Retinal pigment epithelial cell (primary cell): ENCODE measurements at regions not wholly inside any gene's neighbourhood (a gene's known extent, or its start where the extent isn't known, plus 50 kb on each side); places are given as distances from the start of the nearest gene placed in this dataset.

ENCODE experiments used
- DNase-seq: peaks from one replicate; pipeline ENCODE4 v3.0.0-alpha.2; 2010; ENCODE audit warnings: low read depth
- H3K4me3 ChIP-seq: 2 replicates; pipeline ENCODE4 v1.5.1; 2011; ENCODE audit warnings: mild to moderate bottlenecking, low read length, control low read depth, moderate library complexity
- CTCF ChIP-seq: conservative IDR thresholded peaks from 2 replicates; pipeline ENCODE4 v1.5.1; 2011; ENCODE audit warnings: low read depth, low read length, control low read depth, inconsistent platforms

GRCh38 chr2:163264341-163264740 lies 425.8 kb upstream of the KCNH7 start:
- no peak for TF ChIP-seq CTCF
- no peak for DNase-seq
- H3K4me3 ChIP-seq = no peak overlapping the region

GRCh38 chr2:163259489-163259888 lies 420.9 kb upstream of the KCNH7 start:
- H3K4me3 ChIP-seq = no peak overlapping the region
- no peak for DNase-seq
- TF ChIP-seq CTCF = no peak

- no peak for TF ChIP-seq CTCF
- no peak overlapping the region for H3K4me3 ChIP-seq
- no peak for DNase-seq
Measured at GRCh38 chr2:163255086-163255485, 416.5 kb upstream of the KCNH7 start.

- no peak for TF ChIP-seq CTCF
- H3K4me3 ChIP-seq = no peak overlapping the region
- no peak for DNase-seq
Measured at GRCh38 chr2:163253621-163254285, 415.2 kb upstream of the KCNH7 start.

GRCh38 chr2:163252199-163252598 lies 413.6 kb upstream of the KCNH7 start:
- no peak for TF ChIP-seq CTCF
- no peak overlapping the region for H3K4me3 ChIP-seq
- no peak for DNase-seq

GRCh38 chr2:163248376-163249253 lies 410.0 kb upstream of the KCNH7 start:
- no peak for TF ChIP-seq CTCF
- DNase-seq = peak; percentile 76
- no peak overlapping the region for H3K4me3 ChIP-seq

- H3K4me3 ChIP-seq = no peak overlapping the region
- no peak for TF ChIP-seq CTCF
- DNase-seq = no peak
Measured at GRCh38 chr2:163247847-163248220, 409.3 kb upstream of the KCNH7 start.
